HepG2 (cell line): ENCODE measurements at regions not wholly inside any gene's neighbourhood (a gene's known extent, or its start where the extent isn't known, plus 50 kb on each side); places are given as distances from the start of the nearest gene placed in this dataset.

Experiments used
- DNMT1 ChIP-seq: sonication (generic); formaldehyde crosslinking; IDR thresholded peaks from 2 replicates; pipeline ENCODE4 v1.5.1; 2020; ENCODE audit warnings: mild to moderate bottlenecking, missing genetic modification reagents
- GLMP ChIP-seq: sonication (generic); formaldehyde crosslinking; IDR thresholded peaks from 2 replicates; pipeline ENCODE4 v1.9.0; 2021; ENCODE audit warnings: missing genetic modification reagents, mild to moderate bottlenecking, borderline replicate concordance
- HNF1A ChIP-seq, 2 experiments: sonication (generic) in 1 of 2; formaldehyde crosslinking in 1 of 2; IDR thresholded peaks; 2 replicates each; pipeline versions ENCODE4 v1.4.0 to v1.6.1; 2016 to 2020; ENCODE audit warnings: borderline replicate concordance in 1 of 2, low read depth in 1 of 2, mild to moderate bottlenecking in 1 of 2, missing genetic modification reagents in 1 of 2
- JDP2 ChIP-seq: sonication (generic); formaldehyde crosslinking; IDR thresholded peaks from 2 replicates; pipeline ENCODE4 v1.8.1; 2022; ENCODE audit warnings: missing genetic modification reagents, borderline replicate concordance
- MEIS1 ChIP-seq: sonication (generic); formaldehyde crosslinking; IDR thresholded peaks from 2 replicates; pipeline ENCODE4 v1.9.0; 2021; ENCODE audit warnings: mild to moderate bottlenecking, missing genetic modification reagents, moderate library complexity, borderline replicate concordance
- NFATC3 ChIP-seq: sonication (generic); formaldehyde crosslinking; IDR thresholded peaks from 2 replicates; pipeline ENCODE4 v1.5.1; 2020; ENCODE audit warnings: mild to moderate bottlenecking, missing genetic modification reagents
- NFKBIZ ChIP-seq: IDR thresholded peaks from 2 replicates; pipeline ENCODE4 v1.6.1; 2018; ENCODE audit warnings: missing genetic modification reagents, missing compliant biosample characterization
- NPAS2 ChIP-seq: sonication (generic); formaldehyde crosslinking; IDR thresholded peaks from 2 replicates; pipeline ENCODE4 v1.8.0; 2022; ENCODE audit warnings: mild to moderate bottlenecking, missing genetic modification reagents, borderline replicate concordance
- SMARCC2 ChIP-seq: fragments of 450-650 bp; IDR thresholded peaks from 2 replicates; pipeline ENCODE4 v1.6.1; 2017; ENCODE audit warnings: antibody characterized with exemption, mild to moderate bottlenecking
- THRA ChIP-seq: sonication (generic); formaldehyde crosslinking; IDR thresholded peaks from 2 replicates; pipeline ENCODE4 v1.4.0; 2020; ENCODE audit warnings: missing genetic modification reagents, borderline replicate concordance
- YEATS4 ChIP-seq: sonication (generic); formaldehyde crosslinking; IDR thresholded peaks from 2 replicates; pipeline ENCODE4 v1.4.0; 2020; ENCODE audit warnings: missing genetic modification reagents, borderline replicate concordance
- ZBTB46 ChIP-seq: sonication (generic); formaldehyde crosslinking; IDR thresholded peaks from 2 replicates; pipeline ENCODE4 v1.4.0; 2020; ENCODE audit warnings: mild to moderate bottlenecking, missing genetic modification reagents, borderline replicate concordance
- ZC3H13 ChIP-seq: sonication (generic); formaldehyde crosslinking; IDR thresholded peaks from 2 replicates; pipeline ENCODE4 v1.8.1; 2023; ENCODE audit warnings: mild to moderate bottlenecking, missing genetic modification reagents, moderate library complexity
- ZNF264 ChIP-seq: sonication (generic); formaldehyde crosslinking; IDR thresholded peaks from 2 replicates; pipeline ENCODE4 v1.4.0; 2020; ENCODE audit warnings: missing genetic modification reagents
- ZNF275 ChIP-seq: sonication (generic); formaldehyde crosslinking; IDR thresholded peaks from 2 replicates; pipeline ENCODE4 v1.8.0; 2022; ENCODE audit warnings: missing genetic modification reagents, mild to moderate bottlenecking, inconsistent platforms, borderline replicate concordance
- ZNF343 ChIP-seq: sonication (generic); formaldehyde crosslinking; IDR thresholded peaks from 2 replicates; pipeline ENCODE4 v1.4.0; 2020; ENCODE audit warnings: mild to moderate bottlenecking, missing genetic modification reagents
- ZNF770 ChIP-seq: sonication (generic); formaldehyde crosslinking; IDR thresholded peaks from 2 replicates; pipeline ENCODE4 v1.5.0; 2020; ENCODE audit warnings: mild to moderate bottlenecking, missing genetic modification reagents

- no peak for TF ChIP-seq ZNF275 (CRISPR knock-in tag)
- no peak for TF ChIP-seq ZNF770 (CRISPR knock-in tag)
- TF ChIP-seq NFATC3, result no peak
- no peak for TF ChIP-seq ZNF343 (CRISPR knock-in tag)
- TF ChIP-seq JDP2 (CRISPR knock-in tag), result no peak
- TF ChIP-seq ZBTB46 (CRISPR knock-in tag), result no peak
- TF ChIP-seq YEATS4 (CRISPR knock-in tag), result peak; percentile 44; the same call in 1 of the 2 replicates
- no peak for TF ChIP-seq ZC3H13 (CRISPR knock-in tag)
- TF ChIP-seq HNF1A (IDR thresholded peaks at IDR 0.05; ENCODE audit: low read depth), result no peak
- peak; percentile 19; the same call in 1 of the 2 replicates for TF ChIP-seq HNF1A (CRISPR knock-in tag; IDR thresholded peaks at IDR 0.05; ENCODE audit: borderline replicate concordance)
- peak; percentile 39; the same call in 1 of the 2 replicates for TF ChIP-seq NFKBIZ (CRISPR knock-in tag)
- no peak for TF ChIP-seq GLMP (CRISPR knock-in tag)
- TF ChIP-seq ZNF264 (CRISPR knock-in tag), result no peak
- 0 out of 2 replicates have a peak, but pooled peaks have one; percentile 56 for TF ChIP-seq DNMT1 (CRISPR knock-in tag)
- no peak for TF ChIP-seq MEIS1 (CRISPR knock-in tag)
- peak; percentile 67 for TF ChIP-seq THRA (CRISPR knock-in tag)
- no peak for TF ChIP-seq SMARCC2
- TF ChIP-seq NPAS2 (CRISPR knock-in tag), result no peak
These were observed 75.2 kb upstream of the KSR1 start (continued) for GRCh38 chr17:27381007-27381501.
